G401 (cell line): ENCODE measurements at regions not wholly inside any gene's neighbourhood (a gene's known extent, or its start where the extent isn't known, plus 50 kb on each side); places are given as distances from the start of the nearest gene placed in this dataset.
"Not testable (repeated sequence)": the region's sequence is repeated elsewhere in the genome, so short reads cannot be mapped to it uniquely, and the experiment has no call there.

Experiments
- DNase-seq: peaks from one replicate; pipeline ENCODE4 v3.0.0-alpha.2; 2015; ENCODE audit warnings: low spot score
- in situ Hi-C: cut with HindIII; loops from 2 replicates; pipeline ENCODE4 v1.10.0; 2016; ENCODE audit warnings: low sequenced_read_pairs, mixed read lengths

- peak; percentile 51 for DNase-seq
- in situ Hi-C loops, result no loop called here
Observed at GRCh38 chr13:64767054-64767453, 2463.1 kb downstream of the PCDH9 start.

GRCh38 chr13:64765636-64766035 is 2464.5 kb downstream of the PCDH9 start:
- DNase-seq, result no peak
- in situ Hi-C loops, result no loop called here

GRCh38 chr13:64758521-64759244 is 2471.5 kb downstream of the PCDH9 start:
- DNase-seq, result no peak
- in situ Hi-C loops, result no loop called here

GRCh38 chr13:64756621-64757020 is 2473.5 kb downstream of the PCDH9 start:
- in situ Hi-C loops, result no loop called here
- DNase-seq, result no peak

- DNase-seq, result no peak
- in situ Hi-C loops, result no loop called here
Observed at GRCh38 chr13:64755961-64756360, 2474.2 kb downstream of the PCDH9 start.

GRCh38 chr13:64753233-64754000 is 2476.7 kb downstream of the PCDH9 start:
- DNase-seq, result no peak
- in situ Hi-C loops, result no loop called here

GRCh38 chr13:64749301-64749700 is 2480.8 kb downstream of the PCDH9 start:
- in situ Hi-C loops, result no loop called here
- no peak for DNase-seq

- DNase-seq, result no peak
- in situ Hi-C loops, result no loop called here
Observed at GRCh38 chr13:64746845-64747244, 2483.3 kb downstream of the PCDH9 start.

GRCh38 chr13:64740493-64740892 is 2489.6 kb downstream of the PCDH9 start:
- in situ Hi-C loops, result no loop called here
- no peak for DNase-seq

GRCh38 chr13:64725492-64725891 is 2504.6 kb downstream of the PCDH9 start:
- DNase-seq, result no peak
- in situ Hi-C loops, result no loop called here

- no peak for DNase-seq
- in situ Hi-C loops, result no loop called here
Observed at GRCh38 chr13:64723724-64724123, 2506.4 kb downstream of the PCDH9 start.

- in situ Hi-C loops, result no loop called here
Observed at GRCh38 chr13:64718116-64718515, 2512.0 kb downstream of the PCDH9 start.

GRCh38 chr13:64716936-64717335 is 2513.2 kb downstream of the PCDH9 start:
- DNase-seq, result no peak
- in situ Hi-C loops, result no loop called here

More at GRCh38 chr13:64718116-64718515, 2512.0 kb downstream of the PCDH9 start:
- DNase-seq, result no peak

- in situ Hi-C loops, result no loop called here
- DNase-seq, result no peak
Observed at GRCh38 chr13:64709079-64709478, 2521.1 kb downstream of the PCDH9 start.

GRCh38 chr13:64704121-64704649 is 2526.0 kb downstream of the PCDH9 start:
- no peak for DNase-seq
- in situ Hi-C loops, result no loop called here

GRCh38 chr13:64697226-64697625 is 2532.9 kb downstream of the PCDH9 start:
- in situ Hi-C loops, result no loop called here
- no peak for DNase-seq

- no peak for DNase-seq
- in situ Hi-C loops, result no loop called here
Observed at GRCh38 chr13:64688893-64689677, 2541.1 kb downstream of the PCDH9 start.

GRCh38 chr13:64686536-64686935 is 2543.6 kb downstream of the PCDH9 start:
- DNase-seq, in situ Hi-C loops: not testable (repeated sequence)

GRCh38 chr13:64684685-64685431 is 2545.3 kb downstream of the PCDH9 start:
- in situ Hi-C loops, result no loop called here

More at GRCh38 chr13:64684685-64685431, 2545.3 kb downstream of the PCDH9 start:
- no peak for DNase-seq
